Upper lobe of left lung (tissue), 6 donors: ENCODE measurements at regions not wholly inside any gene's neighbourhood (a gene's known extent, or its start where the extent isn't known, plus 50 kb on each side); places are given as distances from the start of the nearest gene placed in this dataset.

Source experiments
- ATAC-seq, 2 donors: fragments of 200-7000 bp; cut with Tn5 transposase; one replicate each; pipeline ENCODE4 v1.9.1; 2022; ENCODE audit warnings: mild to moderate bottlenecking in 2 of 2, moderate library complexity in 2 of 2; ENCODE audit not compliant: low FRiP score in 2 of 2
- DNase-seq, 2 donors: peaks; one replicate each; pipeline ENCODE4 v3.0.0-alpha.2; 2019 to 2020
- H3K27ac ChIP-seq, 4 donors: fragments of 200-600 bp; sonication (generic); one replicate each; pipeline ENCODE4 v1.5.1; 2016 to 2019
- H3K27me3 ChIP-seq, 4 donors: fragments of 200-600 bp; sonication (generic); one replicate each; pipeline ENCODE4 v1.5.1; 2017 to 2019
- H3K36me3 ChIP-seq, 4 donors: fragments of 200-600 bp; sonication (generic); one replicate each; pipeline ENCODE4 v1.5.1; 2016 to 2019
- H3K4me1 ChIP-seq, 4 donors: fragments of 200-600 bp; sonication (generic); one replicate each; pipeline ENCODE4 v1.5.1; 2018 to 2019
- H3K4me3 ChIP-seq, 4 donors: fragments of 200-600 bp; sonication (generic); one replicate each; pipeline ENCODE4 v1.5.1; 2017 to 2019; ENCODE audit warnings: mild to moderate bottlenecking in 2 of 4, moderate library complexity in 1 of 4
- H3K9me3 ChIP-seq, 4 donors: fragments of 200-600 bp; sonication (generic); one replicate each; pipeline ENCODE4 v1.5.1; 2018 to 2019
- CTCF ChIP-seq, 6 experiments: fragments of 450-650 bp in 4 of 6; fragments of 200-600 bp in 2 of 6; sonication (generic) in 2 of 6; IDR thresholded peaks; one replicate each; pipeline ENCODE4 v1.5.1; 2016 to 2019; ENCODE audit warnings: antibody characterized with exemption in 6 of 6
- EP300 ChIP-seq, 4 donors: sonication (generic); formaldehyde crosslinking; IDR thresholded peaks; one replicate each; pipeline ENCODE4 v1.5.1; 2017; ENCODE audit warnings: antibody characterized with exemption in 4 of 4, control low read depth in 2 of 4
- POLR2A ChIP-seq, 4 donors: fragments of 450-650 bp; IDR thresholded peaks; one replicate each; pipeline ENCODE4 v1.5.1; 2016 to 2017; ENCODE audit warnings: antibody characterized with exemption in 4 of 4, mild to moderate bottlenecking in 2 of 4
- POLR2AphosphoS5 ChIP-seq, 2 donors: sonication (generic); formaldehyde crosslinking; IDR thresholded peaks; one replicate each; pipeline ENCODE4 v1.5.1; 2017; ENCODE audit warnings: antibody characterized with exemption in 2 of 2
- WGBS, 2 donors: methylation state at CpG; one replicate each; pipeline ENCODE4 v1.1.5; 2017 to 2018; 5-methylcytosine and 5-hydroxymethylcytosine counted together
- donor health status: DM: no; HTN: no; CAD: no; lungs with moderate emphysema.
- donor health status: DM: no; HTN: yes; CAD: no; lungs with severe emphysema.

- 90 to 98% methylated on average over 2 of the region's 2 CpGs for WGBS, 2 donors
- no peaks in the 10 kb centered on the region for H3K36me3 ChIP-seq
- peaks cover 0 to 9% (median 4%) of the 10 kb centered on the region in 4 donors for H3K9me3 ChIP-seq
- no peak overlapping the region for H3K4me3 ChIP-seq
- no peaks in the 10 kb centered on the region for H3K4me1 ChIP-seq
- no peak for ATAC-seq
- H3K27ac ChIP-seq: no peak overlapping the region
- no peak for DNase-seq
- TF ChIP-seq CTCF (IDR thresholded peaks at IDR 0.05) (no peak), EP300 (IDR thresholded peaks at IDR 0.05) (no peak), POLR2A (IDR thresholded peaks at IDR 0.05) (no peak), POLR2AphosphoS5 (IDR thresholded peaks at IDR 0.05) (no peak)
- no peaks in the 10 kb centered on the region for H3K27me3 ChIP-seq
Observed at GRCh38 chr1:25109531-25109951, 122.8 kb downstream of the SYF2 start.

- Histone ChIP-seq H3K4me3 (no peak overlapping the region), H3K4me1 (no peaks in the 10 kb centered on the region), H3K27ac (no peak overlapping the region), H3K9me3 (peaks cover 0 to 9% (median 4%) of the 10 kb centered on the region in 4 donors), H3K27me3 (no peaks in the 10 kb centered on the region), H3K36me3 (no peaks in the 10 kb centered on the region)
- DNase-seq (no peak), ATAC-seq (no peak)
- WGBS, 2 donors: 92 to 95% methylated on average over 7 to 9 of the region's 9 CpGs
- TF ChIP-seq POLR2AphosphoS5 (IDR thresholded peaks at IDR 0.05) (no peak), EP300 (IDR thresholded peaks at IDR 0.05) (no peak), POLR2A (IDR thresholded peaks at IDR 0.05) (no peak), CTCF (IDR thresholded peaks at IDR 0.05) (no peak)
Observed at GRCh38 chr1:25107643-25108010, 124.7 kb downstream of the SYF2 start.

- Histone ChIP-seq H3K27ac (no peak overlapping the region), H3K27me3 (no peaks in the 10 kb centered on the region), H3K4me1 (no peaks in the 10 kb centered on the region), H3K9me3 (peaks cover 0 to 9% (median 4%) of the 10 kb centered on the region in 4 donors), H3K36me3 (no peaks in the 10 kb centered on the region), H3K4me3 (no peak overlapping the region)
- ATAC-seq (no peak), DNase-seq (no peak)
- TF ChIP-seq POLR2A (IDR thresholded peaks at IDR 0.05) (no peak), POLR2AphosphoS5 (IDR thresholded peaks at IDR 0.05) (no peak), CTCF (IDR thresholded peaks at IDR 0.05) (no peak), EP300 (IDR thresholded peaks at IDR 0.05) (no peak)
- 63 to 69% methylated on average over 17 to 20 of the region's 20 CpGs for WGBS, 2 donors
Observed at GRCh38 chr1:25106976-25107642, 125.2 kb downstream of the SYF2 start.

DNA sequence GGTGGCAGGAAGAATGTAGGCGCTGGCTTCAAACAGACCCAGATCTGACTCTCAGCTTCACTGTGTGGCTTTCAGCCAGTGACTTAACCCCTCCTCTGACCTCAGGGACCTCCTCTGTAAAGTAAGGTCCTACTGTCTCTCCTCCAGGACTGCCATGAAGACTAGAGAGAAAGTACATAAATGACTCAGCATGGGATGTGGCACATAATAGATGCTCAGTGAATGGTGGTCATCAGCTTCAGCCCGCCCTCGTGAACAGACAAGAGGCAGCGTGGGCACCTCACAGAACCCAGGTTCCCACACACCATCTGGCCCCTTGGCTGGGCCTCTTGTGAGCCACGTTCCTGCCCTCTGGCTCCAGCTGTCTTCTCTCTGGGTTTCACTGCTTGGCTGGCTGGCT is 126.0 kb downstream of the SYF2 start:
- H3K36me3 ChIP-seq: no peaks in the 10 kb centered on the region
- TF ChIP-seq POLR2AphosphoS5 (IDR thresholded peaks at IDR 0.05) (no peak), CTCF (IDR thresholded peaks at IDR 0.05) (no peak), EP300 (IDR thresholded peaks at IDR 0.05) (no peak), POLR2A (IDR thresholded peaks at IDR 0.05) (no peak)
- no peak overlapping the region for H3K4me3 ChIP-seq
- H3K27me3 ChIP-seq: no peaks in the 10 kb centered on the region
- no peak overlapping the region for H3K27ac ChIP-seq
- WGBS, 2 donors: 65 to 69% methylated on average over 4 to 5 of the region's 5 CpGs
- DNase-seq (no peak), ATAC-seq (no peak)
- H3K9me3 ChIP-seq: peaks cover 0 to 9% (median 4%) of the 10 kb centered on the region in 4 donors
- peaks cover 0 to 4% (median 2%) of the 10 kb centered on the region in 4 donors for H3K4me1 ChIP-seq

DNA sequence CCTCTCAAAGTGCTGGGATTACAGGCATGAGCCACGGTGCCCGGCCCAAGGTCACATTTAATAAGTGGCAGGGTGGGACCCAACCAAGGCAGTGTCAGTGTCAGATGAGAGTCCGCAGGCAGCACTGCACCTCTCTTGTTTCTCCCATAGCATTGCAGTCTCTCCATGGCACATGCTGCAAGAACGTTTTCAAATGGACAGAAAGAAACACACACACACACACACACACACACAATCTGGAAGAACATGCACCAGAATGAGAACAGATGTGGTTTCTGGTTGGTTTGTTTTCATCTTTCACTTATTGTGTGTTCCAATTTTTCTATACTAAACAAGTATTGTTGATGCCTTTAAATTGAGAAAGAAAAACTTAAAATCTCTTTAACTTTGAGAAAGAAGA is 126.5 kb downstream of the SYF2 start:
- no peaks in the 10 kb centered on the region for H3K36me3 ChIP-seq
- H3K4me3 ChIP-seq: no peak overlapping the region
- H3K4me1 ChIP-seq: peaks cover 0 to 8% (median 2%) of the 10 kb centered on the region in 4 donors
- WGBS, 2 donors: 29 to 69% methylated on average over 1 to 4 of the region's 4 CpGs
- DNase-seq (no peak), ATAC-seq (no peak)
- TF ChIP-seq POLR2AphosphoS5 (IDR thresholded peaks at IDR 0.05) (no peak), EP300 (IDR thresholded peaks at IDR 0.05) (no peak), CTCF (IDR thresholded peaks at IDR 0.05) (no peak), POLR2A (IDR thresholded peaks at IDR 0.05) (no peak)
- H3K27ac ChIP-seq: no peak overlapping the region
- H3K9me3 ChIP-seq: peaks cover 0 to 9% (median 4%) of the 10 kb centered on the region in 4 donors
- no peaks in the 10 kb centered on the region for H3K27me3 ChIP-seq
